ENCODE measurements at regions not wholly inside any gene's neighbourhood (a gene's known extent, or its start where the extent isn't known, plus 50 kb on each side); places are given as distances from the start of the nearest gene placed in this dataset.

DNA sequence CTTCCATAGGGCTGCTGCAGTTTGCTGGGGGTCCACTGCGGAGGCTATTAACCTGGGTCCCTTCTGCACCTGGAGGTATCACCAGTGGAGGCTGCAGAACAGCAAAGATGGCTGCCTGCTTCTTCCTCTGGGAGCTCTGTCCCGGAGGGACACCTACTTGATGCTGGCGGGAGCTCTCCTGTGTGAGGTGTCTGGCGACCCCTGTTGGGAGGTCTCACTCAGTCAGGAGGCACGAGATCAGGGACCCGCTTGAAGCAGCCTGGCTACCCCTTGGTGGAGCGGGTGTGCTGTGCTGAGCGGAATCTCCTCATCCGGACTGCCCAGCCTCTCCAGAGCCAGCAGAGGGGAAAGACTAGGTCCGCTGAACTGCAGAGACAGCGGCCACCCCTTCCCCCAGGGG is 56.0 kb upstream of the CTXND1 start:
- DNase-seq = no peak

DNA sequence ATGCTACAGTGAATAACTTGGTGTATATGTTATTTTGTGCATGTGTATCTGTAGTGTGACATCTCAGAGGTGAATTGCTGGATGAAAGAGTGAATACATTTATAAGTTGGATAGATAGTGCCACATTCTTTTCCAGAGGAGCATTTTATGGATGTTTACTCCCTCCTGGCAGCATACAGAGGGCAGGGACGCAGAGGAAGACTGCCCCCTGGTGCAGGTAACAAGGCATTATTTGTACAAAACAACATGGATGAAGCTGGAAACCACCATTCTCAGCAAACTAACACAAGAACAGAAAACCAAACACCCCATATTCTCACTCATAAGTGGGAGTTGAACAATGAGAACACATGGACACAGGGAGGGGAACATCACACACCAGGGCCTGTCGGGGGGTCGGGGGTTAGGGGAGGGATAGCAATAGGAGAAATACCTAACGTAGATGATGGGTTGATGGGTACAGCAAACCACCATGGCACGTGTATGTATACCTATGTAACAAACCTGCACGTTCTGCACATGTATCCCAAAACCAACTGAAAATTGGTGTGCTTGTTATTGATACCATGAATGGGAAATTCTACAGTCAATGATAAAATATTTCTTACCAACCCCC is 57.9 kb upstream of the CTXND1 start:
- DNase-seq = peak; percentile 10

DNA sequence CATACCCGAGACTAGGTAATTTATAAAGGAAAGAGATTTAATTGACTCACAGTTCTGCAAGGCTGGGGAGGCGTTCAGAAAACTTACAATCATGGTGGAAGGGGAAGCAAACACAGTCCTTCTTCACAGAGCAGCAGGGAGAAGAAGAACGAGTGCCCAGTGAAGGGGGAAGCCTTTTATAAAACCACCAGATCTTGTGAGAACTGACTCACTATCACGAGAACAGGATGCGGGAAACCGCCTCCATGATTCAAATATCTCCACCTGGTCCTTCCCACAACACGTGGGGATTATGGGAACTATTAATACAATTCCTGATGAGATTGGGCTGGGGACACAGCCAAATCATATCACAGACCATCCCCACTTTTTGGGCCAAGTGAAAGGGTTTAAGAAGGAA is 58.8 kb upstream of the CTXND1 start:
- DNase-seq = no peak

DNA sequence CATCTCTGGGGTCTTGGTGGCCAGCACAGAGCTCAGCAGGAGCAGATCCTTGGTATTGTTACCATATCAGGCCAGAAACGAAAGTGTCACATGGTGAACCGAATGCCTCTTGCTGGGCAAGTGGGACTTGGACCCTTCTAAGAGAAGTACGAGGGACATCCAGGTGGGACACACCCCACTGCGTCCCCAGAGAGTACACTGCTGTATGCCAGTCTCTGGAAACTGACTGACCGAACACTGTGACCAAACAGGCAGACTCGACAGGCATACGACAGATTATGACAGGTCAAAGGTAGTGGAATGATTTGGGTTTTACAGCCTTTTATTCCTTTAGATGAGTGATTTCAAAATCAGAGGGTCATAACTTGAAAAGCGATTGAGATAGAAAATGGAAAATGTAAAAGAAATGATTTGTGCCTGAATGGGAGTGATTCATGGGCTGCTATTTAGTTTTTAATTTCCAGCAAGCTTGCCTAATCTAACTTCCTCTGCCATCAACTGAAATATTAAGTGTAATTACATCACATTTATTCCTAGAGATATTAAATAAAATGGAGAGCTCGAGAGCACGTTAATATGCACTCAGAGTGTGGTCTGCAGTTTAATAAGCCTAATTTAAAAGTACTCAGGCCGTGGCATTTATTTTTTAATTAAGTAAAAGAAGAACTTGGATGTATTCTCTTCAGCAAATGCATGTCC is 63.4 kb upstream of the CTXND1 start:
- no peak for DNase-seq

DNA sequence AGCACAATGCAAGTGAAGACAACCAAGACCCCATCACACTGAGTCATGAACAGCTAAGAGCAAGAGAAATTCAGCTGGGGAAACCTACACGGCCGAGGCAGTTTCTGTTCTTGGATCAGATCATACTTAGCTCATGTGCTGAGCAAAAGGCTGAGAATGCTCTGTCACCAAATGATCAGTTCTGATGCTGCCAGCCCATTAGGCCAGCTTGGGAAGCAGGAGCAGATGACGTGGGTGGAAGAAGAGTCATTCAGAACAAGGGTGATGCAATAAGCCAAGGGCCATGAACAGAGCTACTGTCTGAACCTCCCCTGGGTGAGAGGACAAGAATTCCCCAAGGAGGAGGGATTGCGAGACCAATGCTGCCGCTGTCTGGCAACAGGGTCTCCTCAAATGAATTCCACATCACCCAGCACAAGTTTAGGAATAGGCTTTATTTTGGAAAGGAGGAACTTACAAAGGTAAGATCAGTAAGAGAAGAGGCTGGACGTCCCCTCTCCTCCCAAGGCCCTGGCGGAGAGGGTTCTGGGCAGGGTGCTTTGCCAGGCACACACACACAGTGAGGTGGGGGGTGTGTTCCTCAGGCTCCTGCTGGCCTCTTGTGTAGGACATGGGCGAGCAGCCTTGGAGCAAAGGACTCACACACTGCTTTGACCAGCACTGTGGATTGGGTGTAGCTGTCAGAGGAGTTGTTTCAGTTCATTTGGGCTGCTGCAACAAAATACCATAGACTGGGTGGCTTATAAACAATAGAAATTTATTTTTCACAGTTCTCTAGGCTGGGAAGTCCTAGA is 65.6 kb upstream of the CTXND1 start:
- DNase-seq = no peak

DNA sequence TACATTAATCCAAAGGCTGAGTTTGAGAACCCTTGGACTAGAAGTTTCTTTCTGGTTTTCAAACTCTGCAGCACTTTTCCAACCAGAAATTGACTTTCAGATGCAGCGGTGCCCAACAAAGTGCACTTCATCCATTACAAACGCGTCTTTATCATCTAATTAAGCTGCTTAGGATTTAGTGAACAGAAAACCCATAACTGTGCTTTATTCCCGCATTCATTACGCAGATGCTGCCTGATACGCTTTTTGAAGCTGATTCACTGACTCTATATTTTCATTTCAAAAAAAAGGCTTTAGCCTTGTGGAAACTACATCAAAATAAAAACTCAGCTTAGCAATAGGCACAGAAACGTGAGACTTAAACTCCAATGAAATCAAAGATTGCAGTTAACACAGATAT is 69.8 kb upstream of the CTXND1 start:
- no peak for DNase-seq

DNA sequence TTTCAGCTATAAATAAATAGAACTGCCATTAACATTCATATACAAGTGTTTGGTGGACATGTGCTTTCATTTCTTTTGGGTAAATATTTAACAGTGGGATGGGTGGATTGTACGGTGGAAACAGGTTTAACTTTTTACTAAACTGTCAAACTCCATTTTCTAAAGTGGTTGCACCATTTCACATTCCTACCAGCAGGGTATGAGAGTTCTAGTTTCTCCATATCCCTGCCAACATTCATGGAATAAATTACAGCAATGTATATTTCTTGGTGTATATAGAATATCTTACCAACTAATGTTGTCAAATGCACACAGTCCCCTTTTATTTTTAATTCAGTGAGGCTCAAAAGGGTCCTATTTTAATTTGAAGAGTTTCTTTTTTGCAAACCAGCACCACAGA is 71.3 kb upstream of the CTXND1 start:
- no peak for DNase-seq

DNA sequence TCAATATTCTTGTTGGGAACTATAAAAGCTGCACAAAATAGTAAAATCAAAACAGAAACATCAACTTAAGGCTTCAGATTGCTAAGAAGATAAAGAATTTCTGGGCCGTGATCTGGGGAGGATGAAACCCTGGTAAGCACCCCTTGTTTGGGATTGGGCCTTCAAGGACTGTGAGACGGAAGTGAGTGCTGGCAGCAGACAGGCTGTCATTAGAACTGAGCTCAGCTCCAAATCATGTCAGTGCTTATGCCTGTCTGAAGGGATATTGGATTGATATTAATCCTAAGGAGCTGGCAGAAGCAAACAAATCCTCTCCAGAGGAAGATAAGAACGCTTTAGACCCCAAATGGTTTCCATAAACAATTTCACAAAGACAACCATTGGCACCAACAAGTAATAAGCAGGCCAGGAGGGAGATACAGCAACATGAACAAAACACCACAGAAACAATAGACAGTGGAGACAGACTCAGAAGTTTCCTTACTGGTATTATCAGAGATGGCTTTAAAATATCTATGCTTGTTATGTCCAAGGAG is 72.6 kb upstream of the CTXND1 start:
- DNase-seq = no peak

DNA sequence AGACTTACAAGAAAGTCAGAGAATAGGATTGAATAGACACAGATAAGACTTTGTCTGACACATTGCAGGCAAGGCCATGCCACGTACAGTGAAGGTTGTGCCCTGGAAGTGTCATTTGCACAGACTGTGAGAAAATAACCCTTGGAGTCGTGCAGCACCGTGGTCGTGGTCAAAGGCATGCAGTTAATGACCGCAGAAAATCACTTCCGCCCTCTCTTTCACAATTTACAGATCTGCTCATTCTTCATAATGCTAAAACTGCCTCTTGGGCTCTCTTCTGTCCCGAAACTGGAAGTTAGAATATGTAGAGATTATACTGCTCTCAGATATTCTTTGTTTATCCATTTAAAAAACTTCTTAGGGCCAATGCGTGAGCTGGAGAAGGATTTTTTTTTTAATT is 73.2 kb upstream of the CTXND1 start:
- DNase-seq = no peak

DNA sequence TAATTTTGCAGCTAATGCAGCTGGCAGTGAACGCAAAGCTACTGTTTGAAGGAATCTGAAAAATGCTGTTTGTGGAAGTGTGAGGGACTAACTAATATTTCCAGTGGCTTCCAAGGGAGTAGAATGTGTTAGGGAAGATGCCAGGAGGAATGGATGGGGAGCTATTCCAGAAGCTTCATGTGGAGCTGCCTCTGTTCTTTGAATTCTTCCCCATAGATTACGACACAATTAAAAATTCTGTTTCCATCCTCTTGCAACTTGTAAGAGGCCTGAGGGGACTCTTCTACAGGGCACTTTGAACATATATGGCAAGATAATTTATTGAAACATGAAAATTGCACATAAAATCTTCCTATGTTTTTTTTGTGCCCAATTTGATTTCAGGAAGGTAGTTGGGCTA is 74.3 kb upstream of the CTXND1 start:
- no peak for DNase-seq

DNA sequence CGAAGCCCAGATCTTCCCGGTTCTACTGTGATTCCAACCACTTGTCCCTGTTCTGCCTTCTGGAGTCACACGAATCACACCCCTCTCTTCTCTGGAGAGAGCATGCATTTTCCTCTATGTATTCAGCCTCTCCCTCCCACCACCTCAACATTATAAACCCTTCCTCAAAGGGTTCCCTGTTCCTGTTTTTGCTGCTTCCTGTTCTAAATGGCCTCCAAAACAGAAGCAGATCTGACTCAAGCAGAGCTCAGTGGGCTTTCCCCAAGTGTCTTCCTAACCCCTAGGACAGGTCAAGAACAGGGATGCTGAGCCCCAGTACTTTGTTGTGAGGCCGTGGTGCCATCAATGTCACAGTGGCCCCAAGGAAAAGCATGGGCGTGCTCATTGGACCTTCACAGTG is 75.7 kb upstream of the ARNT2 start:
- DNase-seq = no peak

DNA sequence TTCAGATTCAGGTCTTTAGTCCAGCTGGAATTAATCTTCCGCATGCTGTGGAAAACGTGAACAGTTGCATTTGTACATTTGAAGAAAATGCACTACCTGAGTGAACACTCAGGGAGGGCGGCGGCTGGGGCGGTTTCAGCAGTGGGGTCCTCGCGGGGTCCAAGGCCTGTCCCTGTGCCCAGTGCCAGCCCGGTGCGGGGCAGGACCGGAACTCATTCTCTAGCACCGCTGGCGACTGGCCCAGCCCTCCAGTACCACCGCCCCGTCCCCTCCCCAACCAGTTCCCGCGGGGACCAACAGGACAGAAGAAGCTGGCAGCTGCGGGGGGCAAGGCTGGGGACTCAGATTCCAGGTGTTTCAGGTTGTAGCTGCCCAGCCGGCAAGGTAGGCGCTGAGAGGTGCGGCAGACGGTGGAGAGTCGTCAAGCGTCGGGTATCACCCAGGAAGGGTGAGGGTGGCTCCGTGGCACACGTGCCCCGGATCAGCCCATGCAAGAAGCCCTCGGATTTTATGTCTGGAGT is 72.2 kb upstream of the ARNT2 start:
- DNase-seq = no peak

DNA sequence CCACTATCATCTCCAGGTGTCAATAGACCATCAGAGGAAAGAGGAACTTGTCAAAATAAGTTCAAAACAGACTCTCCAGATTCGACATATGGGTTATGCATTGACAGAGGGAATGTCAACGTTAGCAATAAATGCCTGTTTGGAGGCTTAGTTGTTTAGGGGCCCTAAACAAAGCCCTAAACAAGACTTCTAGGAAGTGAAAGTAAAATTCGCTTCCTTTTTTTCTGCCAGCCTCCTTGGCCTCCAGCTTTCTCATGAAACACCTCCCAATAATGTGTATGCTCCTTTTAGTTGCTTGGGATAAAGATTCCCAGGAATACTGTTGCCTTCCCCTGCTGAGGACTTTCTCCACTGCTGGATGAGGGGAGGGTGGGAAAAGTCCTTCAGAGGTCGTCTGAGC is 70.9 kb upstream of the ARNT2 start:
- DNase-seq = no peak

DNA sequence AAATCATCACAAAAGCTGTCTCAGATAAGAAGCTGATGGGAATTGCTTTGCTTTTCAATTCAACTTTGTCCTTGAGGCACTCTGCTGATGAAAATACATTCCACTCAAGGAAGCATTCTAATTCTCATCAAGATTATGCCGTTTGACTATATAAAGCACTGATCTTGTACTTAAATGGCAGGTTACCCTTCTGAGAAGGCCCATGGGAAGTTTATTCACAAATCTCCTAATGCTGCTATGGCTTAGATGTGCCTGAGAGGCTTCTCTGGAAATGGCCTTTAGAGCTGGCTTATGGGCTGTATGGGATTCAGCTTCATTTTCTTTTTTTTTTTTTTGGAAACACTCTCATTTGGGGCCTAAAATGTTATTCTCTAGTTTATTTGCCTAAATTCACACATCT is 69.7 kb upstream of the ARNT2 start:
- no peak for DNase-seq

DNA sequence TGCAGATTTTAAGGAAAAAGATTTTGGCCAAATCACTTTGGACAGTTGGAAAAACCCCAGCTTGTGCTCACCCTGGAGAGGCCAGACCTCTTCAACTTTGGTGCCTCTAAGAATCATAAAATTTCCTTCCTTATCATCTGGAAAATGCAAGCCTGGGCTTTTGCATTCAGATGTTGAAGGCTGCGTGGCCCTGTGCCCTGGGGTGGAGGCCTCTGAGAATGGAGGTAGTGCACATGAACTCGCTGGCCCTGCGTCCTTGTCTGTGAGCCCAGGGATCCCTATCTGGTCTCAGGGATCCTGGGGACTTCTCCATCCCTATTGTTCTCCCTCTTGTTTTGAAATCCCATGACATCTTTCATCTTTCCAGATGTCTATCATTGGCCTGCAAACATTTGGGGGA is 64.6 kb upstream of the ARNT2 start:
- no peak for DNase-seq

DNA sequence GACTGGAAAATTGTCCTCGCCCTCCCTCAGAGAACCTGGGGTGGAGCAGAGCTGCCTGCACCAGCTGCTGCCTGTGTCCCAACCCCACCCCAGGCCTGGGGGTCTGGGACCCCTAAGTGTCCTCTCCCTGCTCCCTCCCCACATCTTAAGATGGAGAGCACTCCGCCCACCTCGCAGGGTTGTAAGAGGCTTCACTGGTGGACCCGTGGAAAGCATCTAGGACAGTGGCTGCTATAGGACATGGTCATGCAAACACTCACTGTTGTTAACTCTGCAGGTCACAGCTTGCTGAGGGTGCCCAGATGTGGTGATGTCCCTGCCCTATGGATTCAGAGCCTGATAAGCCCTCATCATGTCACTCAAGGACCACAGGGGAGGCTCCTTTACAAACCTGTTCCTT is 62.0 kb upstream of the ARNT2 start:
- no peak for DNase-seq

DNA sequence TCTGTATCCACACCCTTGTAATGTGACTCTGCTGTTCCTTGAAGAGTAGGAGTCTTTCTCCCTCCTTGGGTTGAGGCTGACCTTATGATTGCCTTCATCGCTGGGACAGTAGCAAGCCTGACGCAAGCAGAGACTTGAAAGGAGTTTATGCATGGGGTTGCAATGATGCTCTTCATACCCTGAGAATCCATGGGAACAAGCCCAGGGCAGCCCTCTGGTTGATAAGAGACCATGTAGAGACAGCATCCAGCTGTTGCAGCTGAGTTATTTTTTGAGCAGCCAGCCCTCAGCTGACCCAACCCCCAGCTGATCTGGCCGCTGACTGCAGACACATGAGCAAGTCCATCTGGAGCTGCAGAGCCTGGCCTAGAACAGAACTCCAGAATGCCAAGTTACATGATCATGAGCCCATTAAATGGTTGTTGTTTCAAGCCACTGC is 60.6 kb upstream of the ARNT2 start:
- no peak for DNase-seq

DNA sequence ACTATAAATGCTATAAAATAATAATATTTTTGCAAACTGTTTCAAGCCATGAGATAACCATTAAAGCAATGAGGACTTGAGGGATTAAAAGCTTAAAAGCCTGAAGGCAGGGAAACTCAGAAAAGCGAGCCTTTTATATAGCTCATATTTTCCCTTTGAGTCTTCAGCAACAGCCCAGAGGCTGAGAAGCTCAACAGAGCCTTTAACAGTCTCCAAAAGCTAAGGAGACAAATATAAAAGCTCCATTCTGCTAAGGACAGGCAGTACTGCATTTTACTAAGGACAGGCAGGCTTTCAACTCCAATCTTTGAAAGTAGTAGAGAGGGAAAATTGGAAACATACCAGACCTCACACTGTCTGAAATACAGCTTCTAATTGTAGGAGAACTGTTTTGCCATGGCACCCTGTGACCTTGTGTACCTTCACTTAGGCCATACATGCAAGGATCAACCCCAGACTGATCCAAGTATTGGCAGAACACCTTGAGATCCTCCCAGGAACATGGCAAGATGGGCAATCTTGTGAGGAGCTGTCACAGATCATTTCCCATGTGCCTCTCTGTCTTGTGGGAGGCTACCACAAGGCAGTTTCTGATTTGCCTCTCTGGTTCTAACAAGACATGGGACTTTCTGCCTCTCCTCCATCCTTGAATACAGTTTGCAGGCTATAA is 53.1 kb upstream of the ARNT2 start:
- DNase-seq = no peak
